Mammary epithelial cell (primary cell): ENCODE measurements at regions not wholly inside any gene's neighbourhood (a gene's known extent, or its start where the extent isn't known, plus 50 kb on each side); places are given as distances from the start of the nearest gene placed in this dataset.

Experiments
- CTCF ChIP-seq, 2 donors: IDR thresholded peaks in 1 of 2; conservative IDR thresholded peaks in 1 of 2; 2 replicates each; pipeline ENCODE4 v1.5.1; 2011 to 2012; ENCODE audit warnings: inconsistent platforms in 2 of 2, low read length in 2 of 2, mild to moderate bottlenecking in 2 of 2, control low read depth in 1 of 2, low read depth in 1 of 2; ENCODE audit not compliant: insufficient read depth in 1 of 2; ENCODE audit errors: extremely low read depth in 1 of 2
- EZH2 ChIP-seq: IDR thresholded peaks from 2 replicates; pipeline ENCODE4 v1.6.1; 2012; ENCODE audit warnings: low read length, inconsistent platforms, borderline replicate concordance

- TF ChIP-seq CTCF (conservative IDR thresholded peaks at IDR 0.05 in 1 of 2, IDR thresholded peaks at IDR 0.05 in 1 of 2; ENCODE audit: extremely low read depth in 1 of 2, insufficient read depth in 1 of 2, low read depth in 1 of 2, low read length in 2 of 2) (no peak), EZH2 (no peak)
These were observed 246.8 kb upstream of the NWD2 start for GRCh38 chr4:36997727-36998126.
